ENCODE measurements at regions not wholly inside any gene's neighbourhood (a gene's known extent, or its start where the extent isn't known, plus 50 kb on each side); places are given as distances from the start of the nearest gene placed in this dataset.

- no peak overlapping the region for H3K4me3 ChIP-seq
- TF ChIP-seq, protein P1, sequence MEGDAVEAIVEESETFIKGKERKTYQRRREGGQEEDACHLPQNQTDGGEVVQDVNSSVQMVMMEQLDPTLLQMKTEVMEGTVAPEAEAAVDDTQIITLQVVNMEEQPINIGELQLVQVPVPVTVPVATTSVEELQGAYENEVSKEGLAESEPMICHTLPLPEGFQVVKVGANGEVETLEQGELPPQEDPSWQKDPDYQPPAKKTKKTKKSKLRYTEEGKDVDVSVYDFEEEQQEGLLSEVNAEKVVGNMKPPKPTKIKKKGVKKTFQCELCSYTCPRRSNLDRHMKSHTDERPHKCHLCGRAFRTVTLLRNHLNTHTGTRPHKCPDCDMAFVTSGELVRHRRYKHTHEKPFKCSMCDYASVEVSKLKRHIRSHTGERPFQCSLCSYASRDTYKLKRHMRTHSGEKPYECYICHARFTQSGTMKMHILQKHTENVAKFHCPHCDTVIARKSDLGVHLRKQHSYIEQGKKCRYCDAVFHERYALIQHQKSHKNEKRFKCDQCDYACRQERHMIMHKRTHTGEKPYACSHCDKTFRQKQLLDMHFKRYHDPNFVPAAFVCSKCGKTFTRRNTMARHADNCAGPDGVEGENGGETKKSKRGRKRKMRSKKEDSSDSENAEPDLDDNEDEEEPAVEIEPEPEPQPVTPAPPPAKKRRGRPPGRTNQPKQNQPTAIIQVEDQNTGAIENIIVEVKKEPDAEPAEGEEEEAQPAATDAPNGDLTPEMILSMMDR (IDR thresholded peaks at IDR 0.05) = no peak
- no peak overlapping the region for H3K27ac ChIP-seq
- no peaks in the 10 kb centered on the region for H3K4me1 ChIP-seq
- H3K36me3 ChIP-seq = no peaks in the 10 kb centered on the region
- no peaks in the 10 kb centered on the region for H3K27me3 ChIP-seq
- intact Hi-C loops (cut with DNase I) = no loop called here
- DNase-seq = no peak
- H3K9ac ChIP-seq (ENCODE audit: low read depth in 2 of 2, low read length in 2 of 2) = no peak overlapping the region
- H3K9me3 ChIP-seq = no peaks in the 10 kb centered on the region
Measured at GRCh38 chr14:87325741-87326140, 667.2 kb downstream of the GALC start.

DNA sequence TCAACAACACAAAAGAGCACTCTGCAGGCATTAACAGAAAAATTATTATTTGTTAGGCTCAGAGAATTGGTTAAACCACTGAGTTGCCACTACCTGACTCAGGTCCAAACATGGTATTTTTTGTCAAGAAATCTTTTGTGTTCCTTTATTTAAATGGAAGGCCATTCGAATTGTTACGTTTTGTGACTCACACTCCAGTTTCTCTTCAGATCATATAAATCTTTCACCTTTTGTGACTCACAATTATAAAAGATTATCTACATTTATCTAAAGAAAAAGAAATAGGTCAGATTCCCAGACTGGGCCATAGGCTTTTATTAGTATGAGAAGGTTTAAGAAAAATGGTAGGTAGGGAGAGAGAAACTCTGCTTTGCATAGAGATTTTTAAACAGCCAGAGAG is 669.8 kb downstream of the GALC start:
- no peak for DNase-seq
- Histone ChIP-seq H3K27ac (no peak overlapping the region), H3K36me3 (no peaks in the 10 kb centered on the region), H3K9ac (ENCODE audit: low read depth in 2 of 2, low read length in 2 of 2) (no peak overlapping the region), H3K4me3 (no peak overlapping the region), H3K4me1 (no peaks in the 10 kb centered on the region), H3K9me3 (no peaks in the 10 kb centered on the region), H3K27me3 (no peaks in the 10 kb centered on the region)
- intact Hi-C loops (cut with DNase I) = no loop called here
- TF ChIP-seq, protein P1 (IDR thresholded peaks at IDR 0.05) = no peak

GRCh38 chr14:87321548-87321947 is 671.4 kb downstream of the GALC start:
- TF ChIP-seq, protein P1 (IDR thresholded peaks at IDR 0.05) = no peak
- no peaks in the 10 kb centered on the region for H3K36me3 ChIP-seq
- no peaks in the 10 kb centered on the region for H3K9me3 ChIP-seq
- H3K27ac ChIP-seq = no peak overlapping the region
- H3K9ac ChIP-seq (ENCODE audit: low read depth in 2 of 2, low read length in 2 of 2) = no peak overlapping the region
- H3K4me3 ChIP-seq = no peak overlapping the region
- no peaks in the 10 kb centered on the region for H3K4me1 ChIP-seq
- intact Hi-C loops (cut with DNase I) = no loop called here
- DNase-seq = no peak
- no peaks in the 10 kb centered on the region for H3K27me3 ChIP-seq

DNA sequence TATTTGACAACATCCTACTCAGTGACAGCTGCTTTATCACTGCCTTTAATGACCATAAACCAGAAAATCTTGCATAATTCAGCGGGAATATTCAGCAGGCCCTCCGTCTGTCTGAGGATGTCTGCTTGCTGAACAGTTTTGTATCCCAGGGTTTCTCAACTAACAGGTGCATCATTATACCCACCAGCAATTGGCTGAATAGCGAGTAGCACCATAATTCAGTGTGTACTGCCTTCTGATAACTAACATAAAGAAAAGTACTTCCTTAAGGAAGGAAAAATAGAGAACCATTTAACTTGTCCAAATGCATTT is 680.1 kb downstream of the GALC start:
- Histone ChIP-seq H3K9me3 (no peaks in the 10 kb centered on the region), H3K4me3 (no peak overlapping the region), H3K36me3 (no peaks in the 10 kb centered on the region), H3K9ac (ENCODE audit: low read depth in 2 of 2, low read length in 2 of 2) (no peak overlapping the region), H3K4me1 (no peaks in the 10 kb centered on the region), H3K27me3 (no peaks in the 10 kb centered on the region), H3K27ac (no peak overlapping the region)
- no peak for DNase-seq
- TF ChIP-seq, protein P1 (IDR thresholded peaks at IDR 0.05) = no peak
- intact Hi-C loops (cut with DNase I) = no loop called here

GRCh38 chr14:87312169-87312893 is 680.7 kb downstream of the GALC start:
- DNase-seq = no peak
- intact Hi-C loops (cut with DNase I) = no loop called here
- no peaks in the 10 kb centered on the region for H3K9me3 ChIP-seq
- no peak overlapping the region for H3K4me3 ChIP-seq
- H3K4me1 ChIP-seq = no peaks in the 10 kb centered on the region
- H3K27me3 ChIP-seq = no peaks in the 10 kb centered on the region
- H3K36me3 ChIP-seq = no peaks in the 10 kb centered on the region
- H3K27ac ChIP-seq = no peak overlapping the region
- no peak overlapping the region for H3K9ac ChIP-seq (ENCODE audit: low read depth in 2 of 2, low read length in 2 of 2)
- TF ChIP-seq, protein P1 (IDR thresholded peaks at IDR 0.05) = no peak

Data from colonic mucosa (tissue), 4 donors.